ENCODE measurements at regions not wholly inside any gene's neighbourhood (a gene's known extent, or its start where the extent isn't known, plus 50 kb on each side); places are given as distances from the start of the nearest gene placed in this dataset.

- Histone ChIP-seq H3K36me3 (ENCODE audit: low read length) (no peaks in the 10 kb centered on the region), H3K9me2 (replicated peaks; ENCODE audit: insufficient read depth, low read length) (no peaks in the 10 kb centered on the region), H3K4me2 (ENCODE audit: low read depth, low read length, poor library complexity, severe bottlenecking) (no peak overlapping the region), H3K9ac (ENCODE audit: low read length) (no peak overlapping the region), H4K20me1 (ENCODE audit: low read depth, low read length) (no peaks in the 10 kb centered on the region), H3K79me2 (ENCODE audit: insufficient read depth, low read length) (no peaks in the 10 kb centered on the region), H3K4me3 (ENCODE audit: insufficient read depth, low read length, poor library complexity, severe bottlenecking) (no peak overlapping the region), H3F3A (ENCODE audit: insufficient read depth) (no peaks in the 10 kb centered on the region), H3K9me3 (ENCODE audit: insufficient read depth, low read length) (no peaks in the 10 kb centered on the region), H2AFZ (ENCODE audit: low read depth, low read length, severe bottlenecking) (no peak overlapping the region), H3K27ac (ENCODE audit: low read depth, low read length) (no peak overlapping the region), H3K27me3 (ENCODE audit: low read length) (no peaks in the 10 kb centered on the region)
- TF ChIP-seq EZH2phosphoT487 (conservative IDR thresholded peaks at IDR 0.05; ENCODE audit: low read length) (no peak), CTCF (IDR thresholded peaks at IDR 0.05; ENCODE audit: insufficient read depth, low read length, poor library complexity, severe bottlenecking) (no peak)
These were observed 860.1 kb downstream of the BCL11A start for GRCh38 chr2:59693231-59693959.

- TF ChIP-seq EZH2phosphoT487 (conservative IDR thresholded peaks at IDR 0.05; ENCODE audit: low read length) = no peak
- no peak for TF ChIP-seq CTCF (IDR thresholded peaks at IDR 0.05; ENCODE audit: insufficient read depth, low read length, poor library complexity, severe bottlenecking)
- Histone ChIP-seq H2AFZ (ENCODE audit: low read depth, low read length, severe bottlenecking) (no peak overlapping the region), H3K27ac (ENCODE audit: low read depth, low read length) (no peak overlapping the region), H3K9me2 (replicated peaks; ENCODE audit: insufficient read depth, low read length) (no peaks in the 10 kb centered on the region), H4K20me1 (ENCODE audit: low read depth, low read length) (no peaks in the 10 kb centered on the region), H3K9me3 (ENCODE audit: insufficient read depth, low read length) (no peaks in the 10 kb centered on the region), H3F3A (ENCODE audit: insufficient read depth) (no peaks in the 10 kb centered on the region), H3K36me3 (ENCODE audit: low read length) (no peaks in the 10 kb centered on the region), H3K4me3 (ENCODE audit: insufficient read depth, low read length, poor library complexity, severe bottlenecking) (no peak overlapping the region), H3K9ac (ENCODE audit: low read length) (no peak overlapping the region), H3K79me2 (ENCODE audit: insufficient read depth, low read length) (no peaks in the 10 kb centered on the region), H3K4me2 (ENCODE audit: low read depth, low read length, poor library complexity, severe bottlenecking) (no peak overlapping the region), H3K27me3 (ENCODE audit: low read length) (no peaks in the 10 kb centered on the region)
These were observed 861.8 kb downstream of the BCL11A start for GRCh38 chr2:59691518-59692190.

GRCh38 chr2:59690849-59691248 lies 862.6 kb downstream of the BCL11A start:
- no peak overlapping the region for H3K27ac ChIP-seq (ENCODE audit: low read depth, low read length)
- no peaks in the 10 kb centered on the region for H3K9me2 ChIP-seq (replicated peaks; ENCODE audit: insufficient read depth, low read length)
- no peaks in the 10 kb centered on the region for H4K20me1 ChIP-seq (ENCODE audit: low read depth, low read length)
- H3K79me2 ChIP-seq (ENCODE audit: insufficient read depth, low read length) = no peaks in the 10 kb centered on the region
- no peaks in the 10 kb centered on the region for H3F3A ChIP-seq (ENCODE audit: insufficient read depth)
- H3K9ac ChIP-seq (ENCODE audit: low read length) = no peak overlapping the region
- TF ChIP-seq CTCF (IDR thresholded peaks at IDR 0.05; ENCODE audit: insufficient read depth, low read length, poor library complexity, severe bottlenecking) = no peak
- TF ChIP-seq EZH2phosphoT487 (conservative IDR thresholded peaks at IDR 0.05; ENCODE audit: low read length) = no peak
- H3K4me2 ChIP-seq (ENCODE audit: low read depth, low read length, poor library complexity, severe bottlenecking) = no peak overlapping the region
- no peaks in the 10 kb centered on the region for H3K36me3 ChIP-seq (ENCODE audit: low read length)
- H3K9me3 ChIP-seq (ENCODE audit: insufficient read depth, low read length) = no peaks in the 10 kb centered on the region
- H2AFZ ChIP-seq (ENCODE audit: low read depth, low read length, severe bottlenecking) = no peak overlapping the region
- no peaks in the 10 kb centered on the region for H3K27me3 ChIP-seq (ENCODE audit: low read length)
- no peak overlapping the region for H3K4me3 ChIP-seq (ENCODE audit: insufficient read depth, low read length, poor library complexity, severe bottlenecking)
